D341Med (cell line): ENCODE measurements at regions not wholly inside any gene's neighbourhood (a gene's known extent, or its start where the extent isn't known, plus 50 kb on each side); places are given as distances from the start of the nearest gene placed in this dataset.
A peak's percentile ranks its signal among the peaks of the same experiment; 100 is the strongest.

Experiments used
- DNase-seq: peaks from one replicate; pipeline ENCODE4 v3.0.0; 2012; ENCODE audit warnings: low spot score

- DNase-seq, result peak; percentile 53
Measured at GRCh38 chr15:98420837-98421236, 227.5 kb upstream of the IGF1R start.

DNA sequence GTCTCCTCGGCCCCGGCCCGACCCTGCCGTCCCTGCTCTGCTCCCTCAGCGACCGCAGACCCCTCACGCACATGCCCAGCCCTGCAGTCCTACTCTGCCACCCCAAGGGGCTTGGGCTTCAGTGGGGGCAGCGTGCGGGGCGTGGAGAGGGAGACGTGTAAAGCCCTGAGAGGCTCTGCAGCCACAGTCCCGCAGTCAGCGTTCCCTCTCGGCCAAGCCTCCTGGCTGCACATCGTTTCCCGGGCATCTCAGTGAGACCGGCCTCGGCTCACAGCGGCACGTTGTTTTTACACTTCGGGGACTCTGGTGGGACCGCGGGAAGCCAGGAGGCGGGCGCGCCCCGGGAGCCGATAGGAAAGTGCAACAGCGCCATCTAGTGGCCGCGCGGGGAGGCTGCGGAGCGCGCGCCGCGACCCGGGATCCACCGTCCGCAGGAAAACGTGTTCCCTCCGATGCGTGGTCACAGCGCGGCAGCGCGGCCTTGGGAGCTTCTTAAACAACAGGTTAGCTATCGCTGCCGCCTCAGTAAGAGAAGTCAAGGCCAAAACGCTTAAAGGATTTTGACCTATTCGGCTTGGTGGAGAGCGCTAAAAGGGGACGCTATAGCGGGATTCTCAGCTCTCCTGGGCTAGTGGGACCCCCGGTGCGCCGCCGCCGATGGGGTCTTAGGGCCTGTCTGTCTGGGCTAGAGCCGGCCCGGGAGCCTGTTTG, 226.8 kb upstream of the IGF1R start:
- DNase-seq, result peak; percentile 95

- DNase-seq, result no peak
Measured at GRCh38 chr15:98422130-98422478, 226.2 kb upstream of the IGF1R start.

DNA sequence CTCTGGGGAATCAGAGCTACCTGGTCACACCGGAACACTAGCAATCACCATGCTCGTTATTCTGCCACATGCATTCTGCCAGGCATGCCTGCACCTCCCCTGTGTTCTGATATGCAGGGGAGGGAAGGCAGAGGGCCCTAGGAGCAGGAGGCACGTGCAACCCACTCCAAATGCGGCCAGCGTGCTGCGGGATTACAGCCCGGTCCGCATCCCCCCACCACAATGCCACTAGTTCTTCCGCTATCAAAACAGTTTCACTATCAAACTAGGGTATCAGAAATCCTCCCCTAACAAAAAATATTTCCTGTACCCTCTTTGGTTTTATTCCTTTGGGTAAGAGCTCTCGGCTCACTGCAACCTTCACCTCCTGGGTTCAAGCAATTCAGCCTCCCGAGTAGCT, 223.2 kb upstream of the IGF1R start:
- DNase-seq, result no peak

DNA sequence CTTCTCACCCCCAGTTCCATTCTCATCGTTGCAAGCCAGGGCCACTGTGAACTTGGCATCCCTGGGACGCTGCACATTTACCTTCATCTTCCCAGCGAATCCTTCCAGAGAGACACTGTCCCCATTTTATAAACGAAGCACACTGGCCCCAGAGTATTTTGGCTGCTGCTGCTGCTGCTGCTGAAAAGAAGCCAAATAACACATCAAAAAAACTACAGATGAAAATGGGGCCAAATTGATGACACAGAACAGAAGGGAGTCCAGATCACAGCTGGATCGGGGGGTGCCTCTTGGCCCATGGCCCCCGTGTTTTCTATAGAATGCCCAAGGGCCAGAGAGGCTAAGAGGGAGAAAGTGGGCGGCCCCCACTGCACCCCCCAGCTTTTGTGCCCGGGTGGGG, 221.0 kb upstream of the IGF1R start:
- DNase-seq, result no peak

- peak; percentile 94 for DNase-seq
Measured at GRCh38 chr15:98428253-98428989, 219.9 kb upstream of the IGF1R start.

- DNase-seq, result no peak
Measured at GRCh38 chr15:98431171-98431570, 217.2 kb upstream of the IGF1R start.

DNA sequence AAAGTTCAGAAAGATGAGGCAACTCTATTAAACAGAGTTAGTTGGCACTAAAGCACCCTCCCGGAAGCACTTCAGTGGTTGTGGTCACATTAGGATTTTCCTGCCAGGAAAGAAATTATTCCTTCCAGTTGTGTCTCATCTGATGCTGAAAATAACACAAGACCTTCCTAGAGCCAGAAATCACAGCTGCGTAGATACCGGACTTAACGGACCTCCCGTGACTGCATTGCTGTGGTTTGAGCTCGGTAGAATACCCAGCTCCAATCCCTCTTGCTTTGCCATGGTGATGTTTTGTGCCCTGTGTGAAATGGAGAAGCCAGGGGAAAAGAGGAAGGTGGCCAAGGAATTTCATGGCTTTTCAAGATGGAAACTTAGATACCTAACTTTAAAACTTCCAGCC, 215.0 kb upstream of the IGF1R start:
- DNase-seq, result no peak

DNA sequence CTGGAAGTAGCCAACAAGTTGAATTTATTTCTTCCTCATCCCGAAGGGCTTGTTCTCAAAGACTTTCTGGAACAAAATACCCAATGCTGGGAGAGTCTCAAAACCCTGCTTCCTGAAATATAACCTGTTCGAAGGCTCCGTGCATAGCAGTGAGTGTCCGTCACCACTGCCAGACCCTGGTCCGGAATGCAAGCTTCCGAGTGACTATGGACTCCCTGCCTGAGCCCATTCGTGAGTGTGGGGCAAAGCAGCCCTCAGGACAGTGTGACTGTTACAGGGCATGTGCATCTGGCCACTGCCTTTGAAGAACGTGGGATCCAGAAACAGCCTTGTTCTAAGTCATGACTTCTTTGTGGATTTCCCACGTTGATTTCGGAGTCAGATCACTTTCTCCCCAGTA, 214.5 kb upstream of the IGF1R start:
- no peak for DNase-seq

GRCh38 chr15:98437752-98438151, 210.6 kb upstream of the IGF1R start:
- DNase-seq, result no peak

- DNase-seq, result no peak
Measured at GRCh38 chr15:98438326-98438725, 210.0 kb upstream of the IGF1R start.

DNA sequence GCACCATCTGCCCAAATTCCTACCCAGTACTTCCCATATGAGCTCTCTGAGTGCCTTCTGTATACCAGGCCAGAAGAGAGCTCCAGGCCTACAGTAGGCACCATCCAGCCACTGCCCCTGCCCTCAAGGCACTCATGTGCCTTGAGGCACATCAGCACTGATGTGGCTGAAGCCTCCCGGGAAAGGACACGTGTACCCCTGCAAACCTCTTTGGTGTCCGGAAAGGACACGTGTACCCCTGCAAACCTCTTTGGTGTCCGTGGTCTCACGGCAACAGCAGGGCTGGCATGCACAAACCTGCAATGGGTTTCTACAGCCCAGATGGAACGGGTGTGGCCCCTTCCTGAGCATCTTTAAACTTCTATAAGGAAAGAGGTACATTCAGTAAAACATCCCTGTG, 209.4 kb upstream of the IGF1R start:
- DNase-seq, result no peak

GRCh38 chr15:98439523-98439942, 208.8 kb upstream of the IGF1R start:
- no peak for DNase-seq

- no peak for DNase-seq
Measured at GRCh38 chr15:98440917-98441316, 207.4 kb upstream of the IGF1R start.

DNA sequence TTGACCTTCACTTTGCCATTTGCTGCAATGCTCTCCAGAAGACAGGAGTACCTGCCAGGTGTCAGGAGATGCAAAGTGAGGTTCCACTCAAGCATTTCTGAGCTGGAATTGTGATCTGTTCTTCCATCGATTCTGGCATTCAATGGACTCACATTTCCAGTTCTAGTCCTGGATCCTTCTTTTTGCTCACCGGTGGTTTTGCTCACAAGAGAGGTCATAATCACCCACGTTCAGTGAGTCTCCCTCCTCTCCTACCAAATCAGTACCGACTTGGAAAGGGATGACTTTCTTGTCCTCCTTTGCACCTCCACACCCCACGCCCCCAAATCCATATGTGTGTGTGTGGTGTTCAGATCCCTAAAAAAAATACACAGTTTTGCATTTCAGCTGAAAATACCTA, 206.7 kb upstream of the IGF1R start:
- no peak for DNase-seq

DNA sequence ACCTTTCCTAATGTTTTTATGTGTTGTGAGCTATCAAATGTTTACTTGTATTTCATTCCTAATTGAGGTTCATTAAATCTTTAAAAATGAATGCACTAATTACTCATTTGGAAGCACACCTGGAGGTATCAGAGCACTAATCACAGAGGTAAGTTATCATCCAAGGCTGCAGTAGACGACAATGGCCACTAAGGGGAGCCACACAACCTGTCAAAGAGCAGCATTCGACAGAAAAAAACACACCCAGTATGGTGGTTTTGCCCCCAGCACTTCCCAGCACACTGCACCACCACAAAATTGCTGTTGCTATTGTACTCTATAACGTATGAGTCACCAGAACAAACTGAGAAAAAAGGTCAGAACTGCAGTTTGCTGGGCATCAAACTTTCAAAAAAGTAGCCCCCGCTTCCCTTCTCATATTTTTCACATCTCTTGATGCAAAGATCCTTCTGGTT, 205.9 kb upstream of the IGF1R start:
- DNase-seq, result peak; percentile 73

DNA sequence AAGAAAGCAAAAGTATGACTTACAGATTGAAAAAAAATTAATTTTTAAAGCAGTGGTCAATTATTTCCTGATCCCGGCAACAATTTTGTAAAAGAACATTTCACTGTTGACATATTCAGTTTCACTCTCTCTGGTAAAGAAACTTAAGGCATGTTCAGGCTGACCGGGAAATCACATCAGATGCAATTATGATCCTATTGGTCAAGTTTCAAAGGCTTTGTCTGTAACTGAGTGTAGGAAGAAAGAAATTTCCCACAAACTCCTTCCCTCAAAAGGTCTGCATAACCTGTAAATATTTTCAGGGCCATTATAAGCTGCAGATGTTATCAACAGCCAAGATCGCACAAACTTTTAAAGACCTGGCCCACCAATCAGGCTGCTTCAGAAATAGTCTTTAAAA, 205.4 kb upstream of the IGF1R start:
- no peak for DNase-seq

- no peak for DNase-seq
Measured at GRCh38 chr15:98443526-98443925, 204.8 kb upstream of the IGF1R start.

DNA sequence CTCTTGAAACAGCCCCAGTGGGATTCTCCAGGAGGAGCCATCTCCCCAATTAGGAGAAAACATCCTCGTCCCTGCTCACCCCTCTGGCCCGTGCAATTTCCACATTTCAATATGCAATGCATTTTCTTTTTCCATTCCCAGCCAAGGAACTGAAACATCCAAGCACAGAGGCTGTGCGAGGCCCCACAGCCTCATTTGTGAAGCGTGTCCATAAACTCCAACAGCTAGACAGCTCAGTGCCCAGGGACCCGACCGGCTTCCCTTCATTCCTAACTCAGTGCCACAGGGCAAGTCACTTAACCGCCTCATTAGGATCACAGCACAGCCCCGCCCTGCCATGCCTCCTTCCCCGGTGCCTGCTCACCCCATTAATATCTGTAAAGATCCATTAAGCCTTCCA, 204.2 kb upstream of the IGF1R start:
- no peak for DNase-seq

- no peak for DNase-seq
Measured at GRCh38 chr15:98445315-98445714, 203.0 kb upstream of the IGF1R start.

- no peak for DNase-seq
Measured at GRCh38 chr15:98446083-98446482, 202.3 kb upstream of the IGF1R start.

- DNase-seq, result no peak
Measured at GRCh38 chr15:98447069-98447468, 201.3 kb upstream of the IGF1R start.

- no peak for DNase-seq
Measured at GRCh38 chr15:98451236-98451635, 197.1 kb upstream of the IGF1R start.

DNA sequence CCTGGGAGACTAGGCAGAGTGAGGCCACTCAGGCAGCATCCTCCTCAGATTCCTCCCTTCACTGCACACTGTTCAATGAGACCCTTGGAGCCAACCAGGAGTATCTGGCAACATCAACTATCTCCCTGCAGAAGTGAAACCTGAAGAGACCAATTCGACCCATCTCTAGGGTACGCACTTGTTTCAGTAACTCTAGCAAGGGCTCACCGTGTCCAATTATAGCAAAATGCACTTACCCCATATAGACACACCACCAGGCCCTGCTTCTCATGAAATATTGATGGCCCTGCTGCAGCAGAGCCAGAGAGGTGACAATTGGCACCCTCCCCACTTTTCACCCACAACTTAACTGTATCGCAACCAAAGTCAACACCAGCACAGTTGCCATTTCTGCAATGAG, 196.1 kb upstream of the IGF1R start:
- DNase-seq, result no peak
